Right lobe of liver (tissue), 6 donors: ENCODE measurements at regions not wholly inside any gene's neighbourhood (a gene's known extent, or its start where the extent isn't known, plus 50 kb on each side); places are given as distances from the start of the nearest gene placed in this dataset.

Source experiments
- ATAC-seq, 4 donors: fragments of 200-7000 bp; cut with Tn5 transposase; one replicate each; pipeline ENCODE4 v1.9.1; 2020; ENCODE audit warnings: mild to moderate bottlenecking in 4 of 4, moderate library complexity in 4 of 4
- DNase-seq, 3 donors: peaks; one replicate each; pipeline ENCODE4 v3.0.0-alpha.2; 2020
- H3K27ac ChIP-seq, 3 donors: fragments of 200-600 bp; one replicate each; pipeline ENCODE4 v1.8.0; 2022
- H3K27me3 ChIP-seq, 2 donors: fragments of 200-600 bp; one replicate each; pipeline ENCODE4 v1.8.0; 2022
- H3K36me3 ChIP-seq, 4 donors: fragments of 200-600 bp; sonication (generic) in 1 of 4; one replicate each; pipeline versions ENCODE4 v1.5.1 to v1.8.0; 2017 to 2022; ENCODE audit warnings: control low read depth in 1 of 4
- H3K4me1 ChIP-seq, 4 donors: fragments of 200-600 bp; sonication (generic) in 1 of 4; one replicate each; pipeline versions ENCODE4 v1.5.1 to v1.8.0; 2017 to 2022; ENCODE audit warnings: control low read depth in 1 of 4
- H3K4me3 ChIP-seq, 3 donors: fragments of 200-600 bp; one replicate each; pipeline ENCODE4 v1.8.0; 2022
- H3K9me3 ChIP-seq, 4 donors: fragments of 200-600 bp; sonication (generic) in 1 of 4; one replicate each; pipeline versions ENCODE4 v1.5.1 to v1.8.0; 2017 to 2022; ENCODE audit warnings: control low read depth in 1 of 4
- CTCF ChIP-seq, 4 donors: fragments of 200-600 bp in 3 of 4; fragments of 450-650 bp in 1 of 4; IDR thresholded peaks; one replicate each; pipeline versions ENCODE4 v1.5.1 to v1.8.0; 2016 to 2022; ENCODE audit warnings: antibody characterized with exemption in 4 of 4, mild to moderate bottlenecking in 2 of 4
- POLR2A ChIP-seq: fragments of 450-650 bp; IDR thresholded peaks from one replicate; pipeline ENCODE4 v1.6.1; 2017; ENCODE audit warnings: antibody characterized with exemption, mild to moderate bottlenecking
- WGBS: methylation state at CpG from one replicate; pipeline ENCODE4 v1.1.6; 2018; ENCODE audit warnings: low coverage, low lambda C conversion rate; ENCODE audit not compliant: insufficient coverage; ENCODE audit errors: missing lambda C conversion rate; 5-methylcytosine and 5-hydroxymethylcytosine counted together
- intact Hi-C, 2 donors: fragments of 100-400 bp; cut with DNase I; formaldehyde crosslinking; loops; one replicate each; pipeline versions ENCODE4 v1.11.2 to v1.14.1; 2022
- donor health status: DM: no; HTN: yes; CAD: no.
- donor health status: DM: no; HTN: no; CAD: no.
- donor health status: DM: no; HTN: no; CAD: no.
- donor health status: DM: no; HTN: yes; CAD: no.
- donor health status: DM: no; HTN: yes; CAD: no.

GRCh38 chr6:9266741-9267140, 831.4 kb upstream of the SLC35B3 start:
- DNase-seq (no peak), ATAC-seq (no peak)
- 78% methylated on average over 1 of the region's 1 CpG for WGBS
- Histone ChIP-seq H3K9me3 (no peaks in the 10 kb centered on the region), H3K4me1 (no peaks in the 10 kb centered on the region), H3K27ac (no peak overlapping the region), H3K27me3 (no peaks in the 10 kb centered on the region), H3K4me3 (no peak overlapping the region), H3K36me3 (no peaks in the 10 kb centered on the region)
- intact Hi-C loops = no loop called here
- TF ChIP-seq POLR2A (no peak), CTCF (IDR thresholded peaks at IDR 0.05) (no peak)

- TF ChIP-seq POLR2A (no peak), CTCF (IDR thresholded peaks at IDR 0.05) (no peak)
- ATAC-seq (no peak), DNase-seq (no peak)
- intact Hi-C loops = no loop called here
- Histone ChIP-seq H3K36me3 (no peaks in the 10 kb centered on the region), H3K27ac (no peak overlapping the region), H3K27me3 (no peaks in the 10 kb centered on the region), H3K9me3 (no peaks in the 10 kb centered on the region), H3K4me3 (no peak overlapping the region), H3K4me1 (no peaks in the 10 kb centered on the region)
- 46% methylated on average over 2 of the region's 2 CpGs for WGBS
Observed at GRCh38 chr6:9257215-9257614, 821.9 kb upstream of the SLC35B3 start.

- H3K4me1 ChIP-seq = no peaks in the 10 kb centered on the region
- no peak overlapping the region for H3K4me3 ChIP-seq
- H3K27me3 ChIP-seq = no peaks in the 10 kb centered on the region
- ATAC-seq = no peak
- TF ChIP-seq POLR2A = no peak
- no peak for TF ChIP-seq CTCF (IDR thresholded peaks at IDR 0.05)
- no peak overlapping the region for H3K27ac ChIP-seq
- 77% methylated on average over 9 of the region's 9 CpGs for WGBS
- intact Hi-C loops = no loop called here
- no peaks in the 10 kb centered on the region for H3K9me3 ChIP-seq
- DNase-seq = no peak
- no peaks in the 10 kb centered on the region for H3K36me3 ChIP-seq
Observed at GRCh38 chr6:9254251-9254650, 818.9 kb upstream of the SLC35B3 start.

DNA sequence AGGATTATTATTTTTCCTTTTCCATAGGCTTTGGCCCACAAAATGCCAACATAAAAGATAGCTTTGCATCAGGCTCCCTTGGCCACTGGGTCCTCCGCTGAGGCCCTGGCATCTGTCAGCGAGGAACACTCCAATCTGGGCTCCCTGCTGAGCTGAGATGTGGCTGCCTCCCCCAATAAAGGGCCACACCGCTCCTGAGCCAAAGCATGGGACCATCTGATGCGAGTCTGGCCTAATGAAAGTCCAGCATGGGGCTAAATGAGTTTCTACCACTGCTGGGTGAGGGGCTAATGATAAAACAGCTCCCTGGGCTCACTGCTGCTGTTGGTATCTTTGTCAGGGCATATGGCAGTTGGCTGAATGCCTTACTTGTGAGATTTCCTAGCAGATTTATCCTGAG, 817.5 kb upstream of the SLC35B3 start:
- H3K9me3 ChIP-seq = no peaks in the 10 kb centered on the region
- H3K27ac ChIP-seq = no peak overlapping the region
- no peak overlapping the region for H3K4me3 ChIP-seq
- H3K36me3 ChIP-seq = no peaks in the 10 kb centered on the region
- WGBS = 57% methylated on average over 2 of the region's 4 CpGs
- no peak for TF ChIP-seq POLR2A
- TF ChIP-seq CTCF (IDR thresholded peaks at IDR 0.05) = no peak
- intact Hi-C loops = no loop called here
- H3K27me3 ChIP-seq = no peaks in the 10 kb centered on the region
- ATAC-seq = no peak
- H3K4me1 ChIP-seq = peaks cover 0 to 3% (median under 1%) of the 10 kb centered on the region in 4 donors
- no peak for DNase-seq

GRCh38 chr6:9250852-9251251, 815.5 kb upstream of the SLC35B3 start:
- Histone ChIP-seq H3K27me3 (no peaks in the 10 kb centered on the region), H3K4me3 (no peak overlapping the region), H3K27ac (no peak overlapping the region), H3K4me1 (peaks cover 0 to 3% (median 1%) of the 10 kb centered on the region in 4 donors), H3K9me3 (no peaks in the 10 kb centered on the region), H3K36me3 (no peaks in the 10 kb centered on the region)
- intact Hi-C loops = no loop called here
- DNase-seq (peak in 2 of 3 donors; percentile 21 to 50), ATAC-seq (peak; percentile 79 to 87 (median 80))
- WGBS = 13% methylated on average over 9 of the region's 9 CpGs
- TF ChIP-seq POLR2A = no peak
- peak; percentile 22 to 62 (median 46) for TF ChIP-seq CTCF (IDR thresholded peaks at IDR 0.05)
